Muscle of back (tissue), 3 donors: ENCODE measurements at regions not wholly inside any gene's neighbourhood (a gene's known extent, or its start where the extent isn't known, plus 50 kb on each side); places are given as distances from the start of the nearest gene placed in this dataset.

Experiments used
- DNase-seq, 3 donors: peaks; one replicate each; pipeline versions ENCODE4 v3.0.0 to v3.0.0-alpha.2; 2013

- DNase-seq, result no peak
These were observed 93.8 kb upstream of the TOP3B start for GRCh38 chr22:22076361-22076760.

GRCh38 chr22:22075382-22076163 is 93.0 kb upstream of the TOP3B start:
- DNase-seq, result no peak

- no peak for DNase-seq
These were observed 92.2 kb upstream of the TOP3B start for GRCh38 chr22:22074634-22075381.

- no peak for DNase-seq
These were observed 91.4 kb upstream of the TOP3B start for GRCh38 chr22:22073769-22074561.

- DNase-seq, result no peak
These were observed 89.7 kb upstream of the TOP3B start for GRCh38 chr22:22072169-22072836.

- DNase-seq, result no peak
These were observed 88.9 kb upstream of the TOP3B start for GRCh38 chr22:22071455-22071854.

GRCh38 chr22:22070371-22070824 is 87.8 kb upstream of the TOP3B start:
- DNase-seq, result no peak

- no peak for DNase-seq
These were observed 87.1 kb upstream of the TOP3B start for GRCh38 chr22:22069450-22070370.

GRCh38 chr22:22068657-22069056 is 86.1 kb upstream of the TOP3B start:
- DNase-seq, result no peak

GRCh38 chr22:22068025-22068424 is 85.4 kb upstream of the TOP3B start:
- DNase-seq, result no peak

- no peak for DNase-seq
These were observed 84.6 kb upstream of the TOP3B start for GRCh38 chr22:22067192-22067591.

- DNase-seq, result no peak
These were observed 82.0 kb upstream of the TOP3B start for GRCh38 chr22:22064580-22064979.

- no peak for DNase-seq
These were observed 79.8 kb upstream of the TOP3B start for GRCh38 chr22:22062306-22062793.

- peak; percentile 75 to 81 (median 80) for DNase-seq
These were observed 78.8 kb upstream of the TOP3B start for GRCh38 chr22:22061085-22062077.

GRCh38 chr22:22060200-22061084 is 77.9 kb upstream of the TOP3B start:
- DNase-seq, result peak in 2 of 3 donors; percentile 9 to 19

- DNase-seq, result no peak
These were observed 76.9 kb upstream of the TOP3B start for GRCh38 chr22:22059291-22060002.

- no peak for DNase-seq
These were observed 76.2 kb upstream of the TOP3B start for GRCh38 chr22:22058633-22059290.
